Activated B cell treated with CpG ODN at 0.5 μM for 24 hours (primary cell): ENCODE measurements at regions not wholly inside any gene's neighbourhood (a gene's known extent, or its start where the extent isn't known, plus 50 kb on each side); places are given as distances from the start of the nearest gene placed in this dataset.
"Not testable (repeated sequence)": the region's sequence is repeated elsewhere in the genome, so short reads cannot be mapped to it uniquely, and the experiment has no call there.

Experiments
- ATAC-seq: fragments of 200-7000 bp; cut with Tn5 transposase; one replicate; pipeline ENCODE4 v1.10.0; 2021; ENCODE audit warnings: low read depth, mild to moderate bottlenecking, moderate library complexity
- CTCF ChIA-PET: fragments of 350-600 bp; sonication (Branson Sonifier 250); formaldehyde crosslinking; loops from one replicate; lab custom pipeline; 2021; ENCODE audit warnings: antibody characterized with exemption; lab: Charles Lee
- POLR2A ChIA-PET: fragments of 350-600 bp; sonication (Branson Sonifier 250); formaldehyde crosslinking; loops from one replicate; lab custom pipeline; 2021; ENCODE audit warnings: antibody characterized with exemption; lab: Charles Lee
- DNase-seq: peaks from one replicate; pipeline ENCODE4 v3.0.0; 2022
- H3K27ac Mint-ChIP-seq: one replicate; pipeline ENCODE4 v1.8.0; 2020; ENCODE audit warnings: mixed read lengths
- H3K27me3 Mint-ChIP-seq: one replicate; pipeline ENCODE4 v1.8.0; 2021; ENCODE audit warnings: mixed read lengths
- H3K36me3 Mint-ChIP-seq: one replicate; pipeline ENCODE4 v1.8.0; 2021; ENCODE audit warnings: low read depth, mixed read lengths
- H3K4me1 Mint-ChIP-seq: one replicate; pipeline ENCODE4 v1.8.0; 2021; ENCODE audit warnings: mixed read lengths
- H3K4me3 Mint-ChIP-seq: one replicate; pipeline ENCODE4 v1.8.0; 2020; ENCODE audit warnings: mild to moderate bottlenecking, mixed read lengths
- H3K9me3 Mint-ChIP-seq: one replicate; pipeline ENCODE4 v1.8.0; 2020; ENCODE audit warnings: mixed read lengths
- CTCF ChIP-seq: fragments of 200-600 bp; IDR thresholded peaks from one replicate; pipeline ENCODE4 v1.8.0; 2022; ENCODE audit warnings: antibody characterized with exemption, mild to moderate bottlenecking
- intact Hi-C: fragments of 100-400 bp; cut with micrococcal nuclease; formaldehyde crosslinking; loops from one replicate; pipeline ENCODE4 v1.15.1; 2024

- ATAC-seq (no peak), DNase-seq (no peak)
- Mint-ChIP-seq H3K27me3 (no peaks in the 10 kb centered on the region), H3K36me3 (no peaks in the 10 kb centered on the region), H3K4me1 (no peaks in the 10 kb centered on the region), H3K27ac (no peak overlapping the region), H3K4me3 (no peak overlapping the region), H3K9me3 (peaks cover 3% of the 10 kb centered on the region)
- no peak for TF ChIP-seq CTCF
- intact Hi-C loops, result no loop called here
- CTCF ChIA-PET, result no interaction called here
- POLR2A ChIA-PET, result no interaction called here
These were observed 382.9 kb upstream of the MAGEB18 start for GRCh38 chrX:25755194-25755593.

GRCh38 chrX:25762656-25763055 is 375.5 kb upstream of the MAGEB18 start:
- Mint-ChIP-seq H3K9me3 (peaks cover 3% of the 10 kb centered on the region), H3K27ac (no peak overlapping the region), H3K36me3 (no peaks in the 10 kb centered on the region), H3K4me3 (no peak overlapping the region), H3K4me1 (no peaks in the 10 kb centered on the region), H3K27me3 (no peaks in the 10 kb centered on the region)
- ChIA-PET CTCF (no interaction called here), POLR2A (no interaction called here)
- intact Hi-C loops, result no loop called here
- DNase-seq (no peak), ATAC-seq (no peak)
- no peak for TF ChIP-seq CTCF

GRCh38 chrX:25771853-25772252 is 366.3 kb upstream of the MAGEB18 start:
- DNase-seq, H3K36me3 Mint-ChIP-seq, POLR2A ChIA-PET, H3K27me3 Mint-ChIP-seq, H3K4me3 Mint-ChIP-seq, H3K4me1 Mint-ChIP-seq, ATAC-seq, intact Hi-C loops, CTCF ChIA-PET, H3K27ac Mint-ChIP-seq, H3K9me3 Mint-ChIP-seq: not testable (repeated sequence)

- H3K36me3 Mint-ChIP-seq, DNase-seq, H3K4me1 Mint-ChIP-seq, intact Hi-C loops, POLR2A ChIA-PET, H3K4me3 Mint-ChIP-seq, ATAC-seq, H3K27me3 Mint-ChIP-seq, CTCF ChIA-PET, H3K9me3 Mint-ChIP-seq, H3K27ac Mint-ChIP-seq: not testable (repeated sequence)
These were observed 340.3 kb upstream of the MAGEB18 start for GRCh38 chrX:25797796-25798195.

- ATAC-seq (no peak), DNase-seq (no peak)
- H3K27me3 Mint-ChIP-seq, result no peaks in the 10 kb centered on the region
- no peaks in the 10 kb centered on the region for H3K36me3 Mint-ChIP-seq
- no peaks in the 10 kb centered on the region for H3K4me1 Mint-ChIP-seq
- no peak for TF ChIP-seq CTCF
- intact Hi-C loops, result no loop called here
- POLR2A ChIA-PET, result no interaction called here
- peaks cover 2% of the 10 kb centered on the region for H3K9me3 Mint-ChIP-seq
- H3K27ac Mint-ChIP-seq, result no peak overlapping the region
- no peak overlapping the region for H3K4me3 Mint-ChIP-seq
- CTCF ChIA-PET, result no interaction called here
These were observed 332.4 kb upstream of the MAGEB18 start for GRCh38 chrX:25805744-25806143.

- H3K9me3 Mint-ChIP-seq, result peaks cover 2% of the 10 kb centered on the region
- no peak for DNase-seq
- POLR2A ChIA-PET, result no interaction called here
- intact Hi-C loops, result no loop called here
- H3K4me1 Mint-ChIP-seq, result no peaks in the 10 kb centered on the region
- no peak overlapping the region for H3K4me3 Mint-ChIP-seq
- ATAC-seq, result no peak
- CTCF ChIA-PET, result no interaction called here
- no peak for TF ChIP-seq CTCF
- no peaks in the 10 kb centered on the region for H3K36me3 Mint-ChIP-seq
- no peak overlapping the region for H3K27ac Mint-ChIP-seq
- no peaks in the 10 kb centered on the region for H3K27me3 Mint-ChIP-seq
These were observed 331.1 kb upstream of the MAGEB18 start for GRCh38 chrX:25807022-25807421.
